ENCODE measurements at regions not wholly inside any gene's neighbourhood (a gene's known extent, or its start where the extent isn't known, plus 50 kb on each side); places are given as distances from the start of the nearest gene placed in this dataset.

GRCh38 chr1:228969953-228970800, 234.9 kb downstream of the RHOU start:
- no peak for TF ChIP-seq CTCF (conservative IDR thresholded peaks at IDR 0.05; ENCODE audit: low read depth, low read length)
- no peak for TF ChIP-seq EZH2 (IDR thresholded peaks at IDR 0.05; ENCODE audit: borderline replicate concordance, low read depth, low read length, poor library complexity, severe bottlenecking)
